Kidney (tissue), 13 donors: ENCODE measurements at regions not wholly inside any gene's neighbourhood (a gene's known extent, or its start where the extent isn't known, plus 50 kb on each side); places are given as distances from the start of the nearest gene placed in this dataset.

ENCODE experiments used
- DNase-seq, 5 donors: peaks; one replicate each; pipeline ENCODE4 v3.0.0-alpha.2; 2013 to 2020
- FAIRE-seq: peaks from 2 replicates; lab custom pipeline; 2012; peaks lifted over from hg19 to GRCh38; lab: Jason Lieb, UNC
- H3K27ac ChIP-seq, 2 donors: one replicate each; pipeline ENCODE4 v1.7.0; 2013; ENCODE audit warnings: low read depth in 2 of 2, low read length in 2 of 2, inconsistent platforms in 1 of 2
- H3K27me3 ChIP-seq: one replicate; pipeline ENCODE4 v1.7.1; 2013; ENCODE audit warnings: low read length, inconsistent platforms; ENCODE audit not compliant: control insufficient read depth, insufficient read depth
- H3K36me3 ChIP-seq, 3 donors: one replicate each; pipeline versions ENCODE4 v1.7.0 to v1.7.1; 2013; ENCODE audit warnings: low read length in 3 of 3, control low read depth in 1 of 3, inconsistent platforms in 1 of 3; ENCODE audit not compliant: insufficient read depth in 3 of 3, control insufficient read depth in 2 of 3
- H3K4me1 ChIP-seq, 3 donors: one replicate each; pipeline versions ENCODE4 v1.7.0 to v1.7.1; 2013; ENCODE audit warnings: low read length in 3 of 3, inconsistent platforms in 1 of 3, low read depth in 1 of 3; ENCODE audit not compliant: control insufficient read depth in 2 of 3, insufficient read depth in 2 of 3
- H3K4me3 ChIP-seq, 3 donors: one replicate each; pipeline versions ENCODE4 v1.7.0 to v1.8.1; 2013; ENCODE audit warnings: low read length in 3 of 3, control low read depth in 1 of 3, inconsistent platforms in 1 of 3
- H3K9ac ChIP-seq, 3 donors: one replicate each; pipeline versions ENCODE4 v1.7.0 to v1.7.1; 2013; ENCODE audit warnings: low read length in 3 of 3, control low read depth in 1 of 3, inconsistent platforms in 1 of 3
- H3K9me3 ChIP-seq, 3 donors: one replicate each; pipeline versions ENCODE4 v1.7.0 to v1.7.1; 2013; ENCODE audit warnings: low read length in 3 of 3, control low read depth in 1 of 3, inconsistent platforms in 1 of 3; ENCODE audit not compliant: control insufficient read depth in 2 of 3, insufficient read depth in 1 of 3
- CTCF ChIP-seq: IDR thresholded peaks from 3 replicates; pipeline ENCODE4 v1.5.1; 2012; ENCODE audit warnings: mild to moderate bottlenecking, moderate library complexity, borderline replicate concordance; ENCODE audit not compliant: insufficient read depth; ENCODE audit errors: extremely low read depth
- intact Hi-C: fragments of 100-400 bp; cut with DNase I; formaldehyde crosslinking; loops from one replicate; pipeline ENCODE4 v1.11.1; 2022
- donor health status: control.
- donor health status: control.
- donor health status: control.
- donor health status: control.
- donor health status: control.
- donor health status: DM: yes; HTN: yes; CAD: no.
- donor health status: Normal renal cell carcinoma (clear cell type).

- no peak for TF ChIP-seq CTCF
- Histone ChIP-seq H3K36me3 (no peaks in the 10 kb centered on the region), H3K9ac (no peak overlapping the region), H3K4me3 (no peak overlapping the region), H3K27me3 (no peaks in the 10 kb centered on the region), H3K27ac (no peak overlapping the region), H3K9me3 (no peaks in the 10 kb centered on the region), H3K4me1 (no peaks in the 10 kb centered on the region)
- DNase-seq (no peak), FAIRE-seq (no peak)
- intact Hi-C loops = no loop called here
Measured at GRCh38 chr5:8523501-8523900, 654.6 kb downstream of the MTRR start.

- intact Hi-C loops = no loop called here
- Histone ChIP-seq H3K9ac (no peak overlapping the region), H3K36me3 (no peaks in the 10 kb centered on the region), H3K27ac (no peak overlapping the region), H3K4me1 (no peaks in the 10 kb centered on the region), H3K4me3 (no peak overlapping the region), H3K27me3 (no peaks in the 10 kb centered on the region), H3K9me3 (no peaks in the 10 kb centered on the region)
- FAIRE-seq (no peak), DNase-seq (no peak)
- TF ChIP-seq CTCF = no peak
Measured at GRCh38 chr5:8525819-8526218, 656.9 kb downstream of the MTRR start.

- no peak for DNase-seq
- Histone ChIP-seq H3K27me3 (no peaks in the 10 kb centered on the region), H3K27ac (no peak overlapping the region), H3K9me3 (no peaks in the 10 kb centered on the region), H3K9ac (no peak overlapping the region), H3K36me3 (no peaks in the 10 kb centered on the region), H3K4me1 (no peaks in the 10 kb centered on the region), H3K4me3 (no peak overlapping the region)
- intact Hi-C loops = no loop called here
- no peak for FAIRE-seq
- no peak for TF ChIP-seq CTCF
Measured at GRCh38 chr5:8528106-8528505, 659.2 kb downstream of the MTRR start.

GRCh38 chr5:8538821-8539220 is 669.9 kb downstream of the MTRR start:
- no peak overlapping the region for H3K4me3 ChIP-seq
- no peak for TF ChIP-seq CTCF
- H3K9ac ChIP-seq = no peak overlapping the region
- DNase-seq (no peak), FAIRE-seq (no peak)
- no peak overlapping the region for H3K27ac ChIP-seq
- intact Hi-C loops = no loop called here
- no peaks in the 10 kb centered on the region for H3K9me3 ChIP-seq
- no peaks in the 10 kb centered on the region for H3K27me3 ChIP-seq
- H3K36me3 ChIP-seq = no peaks in the 10 kb centered on the region
- H3K4me1 ChIP-seq = no peaks in the 10 kb centered on the region
